Stimulated activated CD4-positive, alpha-beta T cell treated with anti-CD3 and anti-CD28 coated beads, Interleukin-12 subunit alpha, Interleukin-12 subunit beta, amount 100 ng/mL, for 48 hours (primary cell): ENCODE measurements at regions not wholly inside any gene's neighbourhood (a gene's known extent, or its start where the extent isn't known, plus 50 kb on each side); places are given as distances from the start of the nearest gene placed in this dataset.
A peak's percentile ranks its signal among the peaks of the same experiment; 100 is the strongest.

Source experiments
- DNase-seq, 3 donors: peaks; one replicate each; pipeline ENCODE4 v3.0.0-alpha.2; 2020; ENCODE audit warnings: low read depth in 2 of 3, low spot score in 1 of 3

DNA sequence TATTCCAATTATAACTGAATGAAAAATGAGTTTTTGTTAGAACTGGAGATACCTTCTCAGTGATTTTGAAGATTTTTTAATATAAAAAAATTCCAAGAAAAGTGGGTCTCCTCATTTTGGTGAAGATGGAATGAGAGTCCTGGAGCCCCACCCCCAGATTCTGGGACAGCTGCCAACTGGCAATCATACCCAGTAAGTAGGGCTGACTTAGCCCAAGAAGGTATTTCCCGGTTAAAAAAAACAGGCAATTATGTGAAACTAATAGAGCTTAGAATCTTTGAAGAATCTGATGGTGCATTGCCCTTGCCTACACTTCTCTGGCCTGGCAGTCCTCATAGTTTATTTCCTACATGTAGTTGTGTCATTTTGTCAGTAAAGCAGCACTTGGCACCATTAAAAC, 52.8 kb upstream of the VWDE start:
- no peak for DNase-seq

DNA sequence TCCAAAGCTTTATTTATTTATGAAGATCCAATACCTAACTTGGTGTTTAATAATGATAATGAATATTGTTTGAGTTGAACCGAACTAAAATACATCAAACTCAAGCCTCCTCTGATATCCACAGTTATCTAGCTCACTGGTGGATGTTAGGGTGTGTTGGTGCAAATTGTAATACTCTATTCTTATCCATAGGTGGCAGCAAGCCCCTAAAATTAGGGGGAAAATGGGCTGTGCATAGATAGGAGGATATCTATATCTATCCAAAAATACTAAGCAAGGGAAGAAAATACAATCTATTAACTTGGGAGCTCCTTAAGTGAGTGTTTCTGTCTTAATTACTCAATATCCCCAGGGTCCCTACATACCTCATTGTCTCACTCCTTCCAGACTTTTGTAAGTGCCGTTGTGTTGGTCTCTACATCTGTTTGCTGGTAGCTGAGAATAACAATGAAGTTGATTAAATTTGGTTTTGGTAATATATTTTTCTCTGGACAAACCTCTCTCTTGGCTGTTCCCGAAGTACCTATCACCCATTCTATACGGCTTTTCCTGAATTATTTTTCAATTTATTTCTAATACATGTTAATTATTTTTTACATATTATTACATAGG, 55.0 kb upstream of the VWDE start:
- DNase-seq = peak in 1 of 3 donors; percentile 12

DNA sequence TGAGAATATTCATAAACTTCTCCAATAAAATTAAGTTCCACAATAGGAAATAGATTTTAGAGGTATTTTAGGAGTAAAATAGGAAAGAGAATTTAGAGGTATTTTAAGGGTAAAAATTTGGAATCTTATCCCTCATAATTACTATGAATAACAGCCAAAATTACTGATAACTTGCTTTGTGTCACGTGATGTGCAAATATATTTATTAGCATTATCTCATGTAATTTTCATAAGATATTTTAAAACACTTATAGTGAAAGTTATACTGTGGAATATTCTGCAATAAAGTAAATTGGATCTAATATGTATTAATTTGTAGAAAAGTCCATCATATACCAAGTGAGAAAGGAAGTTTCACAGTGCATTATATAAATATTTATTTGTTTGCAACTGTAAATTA, 64.2 kb upstream of the VWDE start:
- DNase-seq = no peak

DNA sequence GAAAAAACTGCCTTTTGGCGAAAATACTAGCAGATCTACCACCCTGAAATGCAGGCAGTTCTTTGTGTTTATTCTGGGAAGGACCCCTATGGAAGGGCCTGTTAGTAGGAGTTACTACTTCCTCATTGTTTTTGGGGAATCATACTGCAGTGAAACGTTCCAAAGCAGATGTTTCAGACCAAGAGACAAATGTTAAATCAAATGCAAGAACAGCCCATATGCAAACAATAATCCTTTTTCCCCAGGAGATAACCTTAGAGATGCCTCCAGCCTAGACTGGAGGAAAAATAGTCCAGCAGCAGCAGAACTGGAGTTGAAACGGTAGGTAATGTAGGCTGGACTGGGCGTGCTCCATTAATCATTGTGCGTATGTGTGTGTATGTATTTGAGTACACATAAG, 65.9 kb upstream of the VWDE start:
- DNase-seq = no peak

DNA sequence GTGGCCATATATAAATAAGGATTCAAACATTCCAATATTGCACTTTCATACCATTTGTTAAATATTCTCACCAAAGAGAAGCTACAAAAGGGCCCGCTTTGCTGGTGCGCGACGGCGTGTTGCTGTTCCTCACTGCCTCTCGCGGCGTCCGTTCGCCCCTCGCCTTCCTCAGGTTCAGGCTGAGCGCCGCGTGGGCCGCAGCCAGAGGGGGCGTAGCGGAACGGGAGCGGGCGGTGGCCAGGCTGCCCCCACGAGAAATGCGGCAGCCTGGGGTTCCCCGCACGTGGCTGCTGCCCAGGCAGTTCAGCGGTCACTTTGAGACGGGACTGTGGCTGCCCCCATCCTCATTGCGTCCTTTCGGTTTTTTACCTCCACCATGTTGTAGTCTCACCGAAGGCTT, 67.3 kb upstream of the VWDE start:
- no peak for DNase-seq

DNA sequence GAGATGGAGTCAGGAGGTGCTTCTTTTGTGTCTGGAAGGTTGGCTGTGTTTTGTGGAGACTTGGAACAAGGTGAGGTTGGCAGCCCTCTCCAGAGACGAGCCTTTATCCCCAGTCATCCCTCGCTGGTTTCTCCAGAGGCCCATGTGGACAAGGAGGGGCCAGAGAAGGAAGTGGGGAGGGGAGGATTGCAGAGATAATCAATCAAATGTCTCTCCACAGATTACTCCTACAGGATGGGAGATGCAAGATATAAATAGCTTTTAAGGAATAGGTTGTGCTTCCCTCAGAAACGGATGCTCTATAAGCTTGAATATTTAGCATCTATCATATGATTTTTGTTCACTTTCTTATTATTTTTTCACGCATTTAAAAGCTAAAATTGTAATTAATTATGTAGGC, 70.4 kb upstream of the VWDE start:
- no peak for DNase-seq

DNA sequence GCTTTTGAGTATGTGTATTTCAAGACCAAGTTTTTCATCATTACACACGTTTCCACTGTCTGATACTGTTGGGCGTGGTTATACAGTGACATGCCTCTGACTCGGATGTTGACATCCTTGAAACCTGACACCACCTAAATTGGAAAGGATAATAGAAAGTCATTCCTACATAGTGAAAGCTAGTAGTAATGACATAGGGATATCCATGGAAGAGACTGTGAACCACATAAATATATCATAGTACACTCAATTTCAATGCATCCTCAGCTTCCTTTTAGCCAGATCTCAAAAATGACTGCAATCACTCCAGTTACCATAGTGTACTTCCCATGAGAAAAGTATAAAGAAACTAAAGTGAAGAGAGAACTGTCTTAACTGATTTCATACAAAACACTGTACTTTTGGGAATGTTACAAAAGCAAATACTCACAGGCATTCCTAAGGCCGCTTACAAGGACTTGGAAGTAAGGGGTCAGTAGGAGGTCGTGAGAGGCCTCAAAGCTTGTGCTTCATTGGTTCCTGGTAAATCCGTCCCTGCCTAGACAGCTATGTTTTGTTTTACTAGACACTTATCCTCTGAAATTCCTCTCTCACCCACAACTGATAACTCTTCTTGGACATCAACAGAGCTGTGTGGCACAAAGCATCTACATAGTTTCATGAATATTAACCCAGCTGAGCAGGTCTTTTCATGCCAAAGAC, 71.8 kb upstream of the VWDE start:
- DNase-seq = no peak

DNA sequence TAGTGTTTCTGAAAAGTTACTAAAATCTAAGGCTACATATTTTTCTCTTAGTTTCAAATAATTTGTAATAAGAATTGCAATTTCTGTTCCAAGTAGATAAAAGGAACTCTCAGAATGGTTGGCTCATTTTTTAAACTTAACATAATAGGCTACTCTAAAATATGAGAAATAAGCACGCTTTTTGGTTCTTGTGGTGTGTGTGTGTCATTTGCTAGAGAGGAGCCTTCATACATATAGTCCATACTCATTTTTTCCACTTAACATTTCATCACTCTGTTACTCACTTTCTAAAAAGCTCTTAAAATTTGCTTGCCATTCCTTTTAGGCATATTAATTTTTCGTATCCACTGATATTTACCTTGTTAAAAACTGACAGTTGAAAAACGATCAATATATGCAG, 74.0 kb upstream of the VWDE start:
- no peak for DNase-seq

DNA sequence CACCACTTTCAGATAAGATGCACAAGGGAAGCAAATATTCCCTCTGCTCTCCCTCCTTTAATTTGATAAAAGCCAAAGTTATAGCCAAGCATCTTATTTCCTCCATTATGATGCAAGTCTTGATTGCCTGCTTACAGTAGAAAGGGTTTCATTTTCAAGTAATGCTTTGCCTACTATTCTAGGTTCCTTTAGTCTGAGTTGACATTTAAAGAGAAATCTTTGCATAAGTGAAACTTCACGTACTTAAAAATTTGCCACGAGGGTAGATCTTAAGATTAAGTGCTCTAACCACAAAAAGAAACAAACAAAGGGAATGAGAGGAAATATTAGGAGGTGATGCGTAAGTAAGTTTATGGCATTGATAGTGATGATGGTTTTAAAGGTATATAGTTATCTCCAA, 78.1 kb upstream of the VWDE start:
- DNase-seq = no peak

DNA sequence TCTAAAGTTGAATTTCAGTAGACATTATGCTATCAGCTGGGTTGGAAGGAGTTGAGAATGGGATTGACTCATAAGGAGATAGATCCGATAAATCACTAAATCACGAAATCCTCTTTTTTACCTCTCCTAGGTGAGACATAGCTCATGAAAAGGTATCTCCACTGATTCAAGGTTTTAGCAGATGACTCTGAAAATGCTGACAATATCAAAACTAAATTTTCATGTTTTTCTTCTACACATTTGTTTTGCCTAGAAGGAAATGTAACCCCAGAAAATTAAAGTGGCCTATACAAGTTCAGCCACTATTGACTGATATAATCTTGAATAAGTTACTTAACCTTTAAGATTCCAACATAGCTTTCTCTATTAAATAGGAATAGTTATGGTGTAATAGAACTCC, 82.2 kb upstream of the VWDE start:
- no peak for DNase-seq

DNA sequence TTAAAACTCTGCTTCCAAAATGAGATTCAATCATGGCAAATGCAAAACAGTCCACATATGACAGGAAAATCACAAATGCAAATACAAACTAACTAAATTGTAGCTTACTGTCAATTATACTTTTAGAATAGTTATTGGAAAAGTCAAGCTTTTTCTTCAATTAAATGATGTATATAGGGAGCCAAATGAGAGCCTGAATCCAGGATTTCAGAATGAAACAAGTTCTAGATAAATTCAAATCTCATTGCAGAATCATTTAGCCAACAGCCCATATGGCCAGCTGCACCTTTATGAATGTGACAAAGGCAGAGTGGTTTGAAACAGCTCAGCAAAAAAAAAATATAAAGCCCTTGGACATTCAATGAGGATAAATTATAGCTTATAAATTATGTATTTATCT, 82.2 kb upstream of the SCIN start:
- DNase-seq = no peak

DNA sequence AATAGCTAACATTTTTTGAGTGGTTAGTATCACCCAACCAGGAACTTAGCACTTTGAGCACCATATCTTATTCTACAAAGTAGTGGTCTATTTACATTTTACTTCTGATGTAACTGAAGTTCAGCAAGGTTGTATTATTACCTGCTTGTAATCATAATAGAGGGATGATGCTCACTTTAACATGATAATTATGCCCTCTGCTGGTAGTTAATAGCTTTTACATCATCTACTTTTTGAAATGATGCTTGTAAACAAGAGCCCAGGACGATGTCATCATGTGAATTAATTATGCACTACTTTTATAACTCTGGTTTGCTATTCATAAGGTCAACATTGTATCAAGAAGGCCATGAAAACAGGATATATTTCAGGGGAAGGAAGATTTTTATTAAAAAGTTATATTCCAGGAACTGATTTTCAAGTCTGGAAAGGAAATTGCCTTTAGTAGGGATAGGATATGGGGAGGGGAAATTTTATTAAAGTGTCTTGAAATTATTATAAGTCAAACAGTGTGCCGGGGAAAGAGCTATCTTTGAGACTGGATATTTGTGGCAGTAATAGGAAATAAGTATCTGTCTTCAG, 80.3 kb upstream of the SCIN start:
- DNase-seq = no peak

DNA sequence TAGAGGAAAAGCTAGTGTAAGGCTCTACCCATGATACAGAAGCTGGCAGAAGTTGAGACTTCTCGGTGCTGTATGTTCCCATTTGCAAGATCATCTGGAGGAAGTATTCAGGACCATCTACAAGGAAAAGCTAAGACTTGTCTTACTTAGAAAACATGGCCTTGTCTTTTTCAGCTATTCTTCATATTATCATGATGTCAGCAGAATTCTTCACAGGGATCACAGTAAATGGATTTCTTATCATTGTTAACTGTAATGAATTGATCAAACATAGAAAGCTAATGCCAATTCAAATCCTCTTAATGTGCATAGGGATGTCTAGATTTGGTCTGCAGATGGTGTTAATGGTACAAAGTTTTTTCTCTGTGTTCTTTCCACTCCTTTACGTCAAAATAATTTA, 79.6 kb upstream of the SCIN start:
- DNase-seq = no peak

DNA sequence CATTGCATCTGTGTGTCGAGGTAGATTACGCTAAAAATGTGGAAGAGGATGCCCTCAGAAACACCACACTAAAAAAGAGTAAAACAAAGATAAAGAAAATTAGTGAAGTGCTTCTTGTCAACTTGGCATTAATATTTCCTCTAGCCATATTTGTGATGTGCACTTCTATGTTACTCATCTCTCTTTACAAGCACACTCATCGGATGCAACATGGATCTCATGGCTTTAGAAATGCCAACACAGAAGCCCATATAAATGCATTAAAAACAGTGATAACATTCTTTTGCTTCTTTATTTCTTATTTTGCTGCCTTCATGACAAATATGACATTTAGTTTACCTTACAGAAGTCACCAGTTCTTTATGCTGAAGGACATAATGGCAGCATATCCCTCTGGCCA, 79.0 kb upstream of the SCIN start:
- DNase-seq = no peak

DNA sequence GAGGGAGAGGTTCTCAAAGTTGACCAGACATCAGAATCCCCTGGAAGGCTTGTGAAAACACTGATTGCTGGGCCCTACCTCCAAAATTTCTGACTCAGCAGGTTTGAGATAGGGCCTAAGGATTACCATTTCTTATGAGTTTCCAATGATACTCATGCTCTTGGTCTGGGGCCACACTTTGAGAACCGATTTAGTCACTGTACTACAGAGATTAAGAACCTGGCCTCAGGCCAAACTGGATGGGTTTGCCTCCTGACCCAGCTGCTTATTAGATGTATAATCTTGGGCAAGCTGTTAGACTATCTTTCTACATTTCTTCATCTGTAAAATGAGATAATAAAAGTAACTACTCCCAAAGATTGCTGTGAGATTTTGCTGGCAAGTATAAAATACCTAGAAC, 77.1 kb upstream of the SCIN start:
- peak in 1 of 3 donors; percentile 0 for DNase-seq

DNA sequence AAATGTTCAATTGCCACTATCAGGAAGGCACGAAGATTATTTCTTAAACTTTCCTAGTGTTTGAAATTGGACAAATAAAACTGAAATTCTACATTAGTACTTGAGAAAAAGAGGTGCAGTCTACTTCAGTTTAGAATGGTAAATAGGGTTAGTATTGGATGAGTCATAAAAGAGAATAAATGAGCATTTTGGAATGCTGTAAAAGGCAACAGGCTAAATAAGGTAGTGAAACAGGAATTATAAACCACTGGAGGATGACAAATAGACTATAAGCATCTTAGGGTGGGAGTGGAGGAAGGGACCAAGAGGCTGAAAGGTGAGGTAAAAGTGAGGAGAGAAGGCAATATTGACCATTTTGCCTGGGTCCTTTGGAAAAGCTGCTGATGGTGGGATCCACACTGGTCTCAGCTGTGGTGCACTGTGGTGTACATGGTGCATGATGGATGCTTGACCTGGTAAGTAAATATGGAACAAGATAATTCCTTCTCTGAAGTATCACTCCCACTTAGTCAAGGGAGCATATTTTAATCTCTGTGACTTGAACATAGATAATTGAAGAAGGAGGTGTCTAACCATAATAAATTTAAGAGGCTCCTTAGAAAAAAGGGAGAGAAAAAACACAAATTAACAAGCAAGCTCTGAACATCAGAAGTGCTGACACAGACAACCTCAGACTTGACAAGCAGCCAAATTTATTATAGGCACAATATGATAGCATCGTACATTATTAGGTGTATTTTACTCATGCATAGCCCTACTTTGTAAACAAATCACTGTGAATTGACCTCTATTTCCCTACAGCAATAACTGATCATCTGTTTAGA, 76.4 kb upstream of the SCIN start:
- no peak for DNase-seq

DNA sequence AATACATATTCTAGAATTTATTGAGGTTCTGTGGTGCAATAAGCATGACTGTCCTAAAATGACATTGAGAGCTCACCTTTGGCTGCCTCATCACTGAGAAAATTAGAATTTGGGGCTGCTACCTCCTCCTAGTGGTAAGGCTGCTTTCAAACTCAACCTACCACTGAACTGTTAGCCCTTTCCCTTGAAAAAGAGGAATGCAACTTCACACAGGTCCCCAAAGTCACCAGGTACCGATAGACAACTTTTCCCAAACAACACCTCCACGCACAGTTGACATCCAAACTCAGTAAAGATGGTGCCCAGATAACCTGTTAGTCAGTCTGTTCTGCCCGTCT, 75.9 kb upstream of the SCIN start:
- DNase-seq = no peak

DNA sequence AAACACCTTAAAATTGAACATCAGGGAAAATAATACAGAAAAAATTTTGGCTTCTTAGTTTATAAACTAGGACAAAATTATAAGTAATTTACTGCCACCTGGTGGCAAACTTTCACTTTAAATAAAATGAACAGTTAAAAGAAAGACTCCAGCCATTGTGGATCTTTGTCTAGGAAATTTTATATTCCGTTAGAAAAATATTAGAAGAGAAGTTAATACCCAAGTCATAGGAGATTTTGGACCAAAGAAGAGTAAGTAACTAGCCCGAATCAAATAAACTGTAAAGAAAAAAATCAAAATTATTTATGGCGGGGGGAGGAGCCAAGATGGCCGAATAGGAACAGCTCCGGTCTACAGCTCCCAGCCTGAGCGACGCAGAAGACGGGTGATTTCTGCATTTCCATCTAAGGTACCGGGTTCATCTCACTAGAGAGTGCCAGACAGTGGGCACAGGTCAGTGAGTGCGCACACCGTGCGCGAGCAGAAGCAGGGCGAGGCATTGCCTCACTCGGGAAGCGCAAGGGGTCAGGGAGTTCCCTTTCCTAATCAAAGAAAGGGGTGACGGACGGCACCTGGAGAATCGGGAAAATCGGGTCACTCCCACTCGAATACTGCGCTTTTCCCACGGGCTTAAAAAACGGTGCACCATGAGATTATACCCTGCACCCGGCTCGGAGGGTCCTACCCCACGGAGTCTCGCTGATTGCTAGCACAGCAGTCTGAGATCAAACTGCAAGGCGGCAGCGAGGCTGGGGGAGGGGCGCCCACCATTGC, 73.4 kb upstream of the SCIN start:
- peak in 1 of 3 donors; percentile 29 for DNase-seq

DNA sequence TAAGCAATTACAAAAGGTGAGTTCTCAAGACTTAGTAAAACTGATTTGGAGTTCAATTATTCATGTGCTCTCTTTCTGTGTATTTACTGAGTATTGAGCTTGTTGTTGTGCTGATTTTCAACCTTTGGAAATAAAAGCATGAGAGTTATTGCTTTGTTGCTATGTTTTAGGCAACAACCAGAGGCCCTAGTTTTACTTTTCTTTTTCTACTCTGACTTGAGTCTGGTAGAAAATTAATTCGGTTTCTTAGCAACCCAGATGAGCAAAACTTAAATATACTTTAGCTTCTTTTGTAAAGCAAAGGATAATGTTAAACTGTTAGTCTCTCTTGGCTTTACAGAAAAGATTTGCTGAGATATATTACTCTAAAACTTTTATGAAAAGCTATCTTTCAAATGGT, 66.4 kb upstream of the SCIN start:
- DNase-seq = no peak

DNA sequence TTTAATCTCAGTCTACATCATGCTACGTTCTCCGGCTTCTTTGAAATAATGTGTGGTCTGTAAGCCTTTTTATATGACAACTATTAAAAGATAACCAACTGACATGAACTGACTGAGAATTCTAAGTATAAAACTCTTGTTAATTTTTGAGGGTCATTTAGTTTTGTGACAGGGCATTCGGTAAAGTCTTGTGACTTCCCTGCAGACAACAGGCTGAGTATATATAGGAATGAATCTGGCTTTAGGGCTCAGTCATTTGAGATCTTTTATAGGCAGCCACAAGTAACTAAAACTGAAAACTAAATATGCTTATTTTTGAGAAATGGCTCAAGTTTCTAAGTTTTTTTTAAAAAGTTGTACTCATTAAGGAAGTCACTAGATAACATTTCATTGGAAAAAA, 62.5 kb upstream of the SCIN start:
- no peak for DNase-seq

DNA sequence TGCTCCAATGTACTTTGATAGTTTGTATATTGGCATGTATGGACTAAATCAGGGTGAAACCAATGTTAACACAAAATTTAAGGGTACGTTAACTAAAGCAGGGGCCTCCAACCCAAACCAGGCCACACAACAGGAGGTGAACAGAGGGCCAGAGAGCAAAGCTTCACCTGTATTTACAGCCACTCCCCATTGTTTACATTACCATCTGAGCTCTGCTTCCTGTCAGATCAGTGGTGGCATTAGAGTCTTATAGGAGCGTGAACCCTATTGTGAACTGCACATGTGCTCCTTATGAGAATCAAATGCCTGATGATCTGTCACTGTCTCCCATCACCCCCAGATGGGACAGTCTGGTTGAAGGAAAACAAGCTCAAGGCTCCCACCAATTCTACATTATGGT, 62.0 kb upstream of the SCIN start:
- DNase-seq = no peak
